Activated naive CD4-positive, alpha-beta T cell treated with anti-CD3 and anti-CD28 coated beads, Interleukin-2, amount 50 U/mL, for 72 hours (primary cell): ENCODE measurements at regions not wholly inside any gene's neighbourhood (a gene's known extent, or its start where the extent isn't known, plus 50 kb on each side); places are given as distances from the start of the nearest gene placed in this dataset.

ENCODE experiments used
- ATAC-seq, 2 donors: fragments of 150-1000 bp; cut with Tn5 transposase; 2 replicates each; pipeline ENCODE4 v1.10.0; 2021; ENCODE audit warnings: mild to moderate bottlenecking in 2 of 2, moderate library complexity in 2 of 2
- DNase-seq, 2 donors: peaks; one replicate each; pipeline ENCODE4 v3.0.0; 2021 to 2022; ENCODE audit warnings: low spot score in 2 of 2
- H3K27ac Mint-ChIP-seq, 2 donors: one replicate each; pipeline ENCODE4 v1.8.0; 2022; ENCODE audit warnings: mild to moderate bottlenecking in 2 of 2, mixed read lengths in 2 of 2
- H3K36me3 Mint-ChIP-seq, 2 donors: one replicate each; pipeline ENCODE4 v1.8.0; 2022; ENCODE audit warnings: mixed read lengths in 2 of 2
- H3K9me3 Mint-ChIP-seq, 2 donors: one replicate each; pipeline ENCODE4 v1.8.0; 2022; ENCODE audit warnings: mixed read lengths in 2 of 2

GRCh38 chr6:105901583-105901982 is 184.6 kb upstream of the PRDM1 start:
- no peak for ATAC-seq
- H3K27ac Mint-ChIP-seq: no peak overlapping the region
- H3K36me3 Mint-ChIP-seq: peaks cover 0 to 8% of the 10 kb centered on the region in 2 donors
- DNase-seq: no peak
- H3K9me3 Mint-ChIP-seq: peaks cover 0 to 5% of the 10 kb centered on the region in 2 donors

GRCh38 chr6:105900125-105900937 is 185.8 kb upstream of the PRDM1 start:
- H3K27ac Mint-ChIP-seq: peak overlapping the region; percentile 77 to 93
- DNase-seq (peak in 1 of 2 donors; percentile 34), ATAC-seq (peak; percentile 67 to 76)
- H3K36me3 Mint-ChIP-seq: peaks cover 0 to 8% of the 10 kb centered on the region in 2 donors
- H3K9me3 Mint-ChIP-seq: peaks cover 0 to 5% of the 10 kb centered on the region in 2 donors

- Mint-ChIP-seq H3K9me3 (peaks cover 0 to 5% of the 10 kb centered on the region in 2 donors), H3K27ac (no peak overlapping the region), H3K36me3 (peaks cover 0 to 8% of the 10 kb centered on the region in 2 donors)
- ATAC-seq (peak; percentile 71 to 80), DNase-seq (peak in 1 of 2 donors; percentile 24)
Measured at GRCh38 chr6:105898286-105898685, 187.8 kb upstream of the PRDM1 start.

- Mint-ChIP-seq H3K36me3 (peaks cover 0 to 8% of the 10 kb centered on the region in 2 donors), H3K27ac (no peak overlapping the region), H3K9me3 (peaks cover 0 to 5% of the 10 kb centered on the region in 2 donors)
- DNase-seq (no peak), ATAC-seq (no peak)
Measured at GRCh38 chr6:105897131-105897530, 189.0 kb upstream of the PRDM1 start.

- peaks cover 0 to 8% of the 10 kb centered on the region in 2 donors for H3K36me3 Mint-ChIP-seq
- H3K9me3 Mint-ChIP-seq: peaks cover 0 to 5% of the 10 kb centered on the region in 2 donors
- no peak for ATAC-seq
- H3K27ac Mint-ChIP-seq: no peak overlapping the region
- no peak for DNase-seq
Measured at GRCh38 chr6:105896821-105897095, 189.4 kb upstream of the PRDM1 start.

- no peak overlapping the region for H3K27ac Mint-ChIP-seq
- H3K36me3 Mint-ChIP-seq: peaks cover 0 to 8% of the 10 kb centered on the region in 2 donors
- DNase-seq (no peak), ATAC-seq (no peak)
- peaks cover 0 to 8% of the 10 kb centered on the region in 2 donors for H3K9me3 Mint-ChIP-seq
Measured at GRCh38 chr6:105896052-105896820, 189.9 kb upstream of the PRDM1 start.

GRCh38 chr6:105894556-105894955 is 191.6 kb upstream of the PRDM1 start:
- Mint-ChIP-seq H3K9me3 (peaks cover 0 to 6% of the 10 kb centered on the region in 2 donors), H3K36me3 (peaks cover 0 to 4% of the 10 kb centered on the region in 2 donors), H3K27ac (no peak overlapping the region)
- no peak for DNase-seq
- ATAC-seq: no peak

- ATAC-seq: no peak
- Mint-ChIP-seq H3K36me3 (peaks cover 0 to under 1% of the 10 kb centered on the region in 2 donors), H3K27ac (no peak overlapping the region), H3K9me3 (peaks cover 0 to 5% of the 10 kb centered on the region in 2 donors)
- no peak for DNase-seq
Measured at GRCh38 chr6:105893741-105894140, 192.4 kb upstream of the PRDM1 start.

GRCh38 chr6:105892577-105893262 is 193.4 kb upstream of the PRDM1 start:
- DNase-seq: no peak
- H3K9me3 Mint-ChIP-seq: peaks cover 0 to 5% of the 10 kb centered on the region in 2 donors
- H3K27ac Mint-ChIP-seq: peak overlapping the region in 1 of 2 donors; percentile 17
- ATAC-seq: peak; percentile 43 to 48
- H3K36me3 Mint-ChIP-seq: no peaks in the 10 kb centered on the region

- Mint-ChIP-seq H3K27ac (no peak overlapping the region), H3K9me3 (peaks cover 0 to 5% of the 10 kb centered on the region in 2 donors)
- no peak for ATAC-seq
Measured at GRCh38 chr6:105890521-105891244, 195.5 kb upstream of the PRDM1 start.

GRCh38 chr6:105889902-105890301 is 196.2 kb upstream of the PRDM1 start:
- DNase-seq (no peak), ATAC-seq (no peak)
- H3K36me3 Mint-ChIP-seq: no peaks in the 10 kb centered on the region

More at GRCh38 chr6:105890521-105891244, 195.5 kb upstream of the PRDM1 start:
- no peaks in the 10 kb centered on the region for H3K36me3 Mint-ChIP-seq
- no peak for DNase-seq

GRCh38 chr6:105886814-105887544 is 199.2 kb upstream of the PRDM1 start:
- Mint-ChIP-seq H3K27ac (no peak overlapping the region), H3K9me3 (peaks cover 0 to 9% of the 10 kb centered on the region in 2 donors), H3K36me3 (no peaks in the 10 kb centered on the region)
- ATAC-seq (no peak), DNase-seq (no peak)

More at GRCh38 chr6:105889902-105890301, 196.2 kb upstream of the PRDM1 start:
- Mint-ChIP-seq H3K27ac (no peak overlapping the region), H3K9me3 (peaks cover 0 to 6% of the 10 kb centered on the region in 2 donors)

GRCh38 chr6:105886066-105886813 is 199.9 kb upstream of the PRDM1 start:
- Mint-ChIP-seq H3K27ac (no peak overlapping the region), H3K36me3 (no peaks in the 10 kb centered on the region), H3K9me3 (peaks cover 0 to 5% of the 10 kb centered on the region in 2 donors)
- ATAC-seq (no peak), DNase-seq (no peak)

- peaks cover 0 to 4% of the 10 kb centered on the region in 2 donors for H3K9me3 Mint-ChIP-seq
- H3K36me3 Mint-ChIP-seq: no peaks in the 10 kb centered on the region
- DNase-seq (no peak), ATAC-seq (no peak)
- no peak overlapping the region for H3K27ac Mint-ChIP-seq
Measured at GRCh38 chr6:105884426-105884825, 201.7 kb upstream of the PRDM1 start.

- no peak for ATAC-seq
- DNase-seq: no peak
- H3K9me3 Mint-ChIP-seq: peaks cover 0 to 4% of the 10 kb centered on the region in 2 donors
- H3K36me3 Mint-ChIP-seq: no peaks in the 10 kb centered on the region
- H3K27ac Mint-ChIP-seq: no peak overlapping the region
Measured at GRCh38 chr6:105884011-105884410, 202.1 kb upstream of the PRDM1 start.
